Endothelial cell of umbilical vein (primary cell): ENCODE measurements at regions not wholly inside any gene's neighbourhood (a gene's known extent, or its start where the extent isn't known, plus 50 kb on each side); places are given as distances from the start of the nearest gene placed in this dataset.

ENCODE experiments used
- CTCF ChIP-seq, 2 donors: IDR thresholded peaks; 1 replicate in 1 of 2; 2 replicates in 1 of 2; pipeline ENCODE4 v1.5.1; 2011; ENCODE audit warnings: low read length in 2 of 2, mild to moderate bottlenecking in 2 of 2, moderate library complexity in 2 of 2, control low read depth in 1 of 2, inconsistent platforms in 1 of 2, low read depth in 1 of 2; ENCODE audit not compliant: insufficient read depth in 1 of 2; ENCODE audit errors: extremely low read depth in 1 of 2
- EZH2 ChIP-seq: IDR thresholded peaks from 2 replicates; pipeline ENCODE4 v1.6.1; 2012; ENCODE audit warnings: borderline replicate concordance, low read depth, mild to moderate bottlenecking, moderate library complexity, low read length, inconsistent platforms; ENCODE audit not compliant: severe bottlenecking
- POLR2A ChIP-seq: IDR thresholded peaks from 2 replicates; pipeline ENCODE4 v1.6.1; 2012; ENCODE audit warnings: low read depth, mild to moderate bottlenecking, control low read depth, low read length
- POLR2AphosphoS5 ChIP-seq: IDR thresholded peaks from 2 replicates; pipeline ENCODE4 v1.6.1; 2012; ENCODE audit warnings: low read depth, mild to moderate bottlenecking, control low read depth, low read length, moderate library complexity; ENCODE audit not compliant: insufficient read depth

- no peak for TF ChIP-seq CTCF (IDR thresholded peaks at IDR 0.05; ENCODE audit: extremely low read depth in 1 of 2, insufficient read depth in 1 of 2, low read depth in 1 of 2, low read length in 2 of 2)
- TF ChIP-seq EZH2, result no peak
- TF ChIP-seq POLR2A, result no peak
- TF ChIP-seq POLR2AphosphoS5, result no peak
Measured at GRCh38 chr7:28343462-28343861, 68.9 kb upstream of the CREB5 start.
